IMR-90 (cell line): ENCODE measurements at regions not wholly inside any gene's neighbourhood (a gene's known extent, or its start where the extent isn't known, plus 50 kb on each side); places are given as distances from the start of the nearest gene placed in this dataset. TPM values are rescaled to one million over a fixed set of nuclear protein-coding genes. Genes with fewer than 3 reads are reported as not detected.

Source experiments
- microRNA-seq, 2 experiments: library from miRNA; stranded (forward) in 1 of 2; unstranded in 1 of 2; fragments of 10-50 nt in 1 of 2; fragments of <30 nt in 1 of 2; gene quantifications in 1 of 2; microRNA quantifications in 1 of 2; one replicate each; pipeline versions ENCODE3 to v1.1.0; 2013 to 2020; ENCODE audit not compliant: insufficient read depth in 1 of 2, insufficient read length in 1 of 2, unreplicated experiment in 1 of 2
- small RNA-seq, 5 experiments: library from RNA; depleted of rRNA; stranded (forward); fragments of <200 nt; gene quantifications; one replicate each; pipeline ENCODE3, GENCODE V24; 2012

Small RNAs in the stretch of these regions (microRNA-seq; reads per million reads assigned to microRNA genes)
- gene AC026403.1 (ENCODE audit: insufficient read depth, insufficient read length) = not detected
- not detected for gene RF00561 (ENCODE audit: insufficient read depth, insufficient read length)
- not detected for gene RN7SKP60 (ENCODE audit: insufficient read depth, insufficient read length)
- not detected for gene RNU6-168P (ENCODE audit: insufficient read depth, insufficient read length)
- gene RNU6-209P (ENCODE audit: insufficient read depth, insufficient read length) = not detected

Small RNAs in the stretch of these regions (small RNA-seq; reads per million reads assigned to genes)
- gene AC026403.1 (0 reads per million in 5 experiments), gene RF00561 (0 reads per million in 5 experiments), gene RN7SKP60 (0 reads per million in 5 experiments), gene RNU6-168P (0 reads per million in 5 experiments), gene RNU6-209P (0 to 0.14 (median 0) reads per million in 5 experiments)
